NB4 (cell line): ENCODE measurements at regions not wholly inside any gene's neighbourhood (a gene's known extent, or its start where the extent isn't known, plus 50 kb on each side); places are given as distances from the start of the nearest gene placed in this dataset.

Experiments
- CTCF ChIP-seq: IDR thresholded peaks from one replicate; pipeline ENCODE4 v1.5.1; 2012; ENCODE audit warnings: low read depth, low read length
- MYC ChIP-seq: IDR thresholded peaks from 2 replicates; pipeline ENCODE4 v1.6.1; 2011; ENCODE audit warnings: low read depth, low read length
- POLR2A ChIP-seq: IDR thresholded peaks from 2 replicates; pipeline ENCODE4 v1.6.1; 2011; ENCODE audit warnings: mild to moderate bottlenecking; ENCODE audit not compliant: insufficient read length; ENCODE audit errors: extremely low read depth

- TF ChIP-seq CTCF, result no peak
- TF ChIP-seq POLR2A, result no peak
- no peak for TF ChIP-seq MYC
These were observed 108.9 kb upstream of the BARHL2 start for GRCh38 chr1:90826024-90826423.
